Nephron (organoid): ENCODE measurements at regions not wholly inside any gene's neighbourhood (a gene's known extent, or its start where the extent isn't known, plus 50 kb on each side); places are given as distances from the start of the nearest gene placed in this dataset.

ENCODE experiments used
- H3K27ac Mint-ChIP-seq, 3 experiments: 2 replicates each; pipeline ENCODE4 v1.8.0; 2020; ENCODE audit warnings: mixed read lengths in 3 of 3, mild to moderate bottlenecking in 2 of 3, moderate library complexity in 1 of 3
- H3K27me3 Mint-ChIP-seq: 2 replicates; pipeline ENCODE4 v1.8.0; 2021; ENCODE audit warnings: low read depth, mild to moderate bottlenecking, moderate library complexity, mixed read lengths
- H3K36me3 Mint-ChIP-seq: 2 replicates; pipeline ENCODE4 v1.8.0; 2020; ENCODE audit warnings: low read depth, mixed read lengths
- H3K4me1 Mint-ChIP-seq: 2 replicates; pipeline ENCODE4 v1.8.0; 2020; ENCODE audit warnings: mixed read lengths
- H3K4me3 Mint-ChIP-seq, 3 experiments: 2 replicates each; pipeline ENCODE4 v1.8.0; 2020; ENCODE audit warnings: mild to moderate bottlenecking in 3 of 3, mixed read lengths in 3 of 3, moderate library complexity in 2 of 3
- H3K9me3 Mint-ChIP-seq: 2 replicates; pipeline ENCODE4 v1.8.0; 2020; ENCODE audit warnings: mixed read lengths
- TF ChIP-seq, protein P1 (sequence below), 3 experiments: fragments of 200-600 bp; sonication (generic); IDR thresholded peaks; one replicate each; pipeline ENCODE4 v1.5.0; 2021; ENCODE audit warnings: antibody characterized with exemption in 3 of 3; ENCODE audit not compliant: unreplicated experiment in 3 of 3

DNA sequence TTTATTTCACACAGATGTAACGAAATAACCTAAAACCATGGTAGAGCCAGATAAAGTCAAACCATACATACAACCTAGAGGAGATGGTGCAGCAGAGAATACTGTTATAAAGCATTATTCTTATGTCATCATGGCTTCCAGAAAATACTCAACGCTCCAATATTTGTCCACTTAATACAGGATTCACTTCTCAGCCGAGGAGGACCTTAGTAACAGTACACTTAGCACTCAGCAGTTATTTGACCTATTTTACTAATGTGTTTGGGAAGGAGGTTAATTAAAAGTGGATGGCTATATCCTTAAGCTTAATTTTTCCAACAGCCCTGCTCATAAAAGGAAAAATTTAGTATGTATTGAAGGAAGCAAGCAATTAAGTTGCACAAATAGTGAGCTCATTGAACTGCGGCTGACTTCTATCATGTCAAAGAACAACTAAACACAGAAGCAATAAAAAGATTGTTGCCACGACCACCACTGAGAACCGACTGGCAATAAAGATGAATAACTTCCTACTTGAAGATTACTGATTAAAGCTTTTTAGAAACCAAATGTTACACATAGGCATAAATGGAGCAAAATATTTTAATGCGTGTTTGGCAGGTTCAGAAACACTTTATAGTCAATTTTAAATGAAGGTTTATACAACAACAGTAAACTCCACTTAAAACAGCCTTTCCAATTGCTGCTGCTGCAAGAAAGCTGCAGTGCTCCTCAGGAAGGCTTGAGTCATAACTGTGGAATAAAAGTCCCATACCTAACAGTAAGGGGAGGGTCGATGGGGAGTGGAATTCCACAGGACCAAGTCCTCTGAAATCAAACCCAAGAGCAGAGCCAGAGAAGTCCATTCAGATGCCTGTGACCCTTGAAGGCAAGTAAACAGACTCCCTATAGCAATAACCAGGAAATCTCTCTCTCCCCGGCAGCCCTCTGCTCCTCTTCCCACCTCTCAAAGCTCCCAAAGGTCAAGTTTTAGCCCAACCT is 218.9 kb upstream of the CDKN3 start:
- no peaks in the 10 kb centered on the region for H3K9me3 Mint-ChIP-seq
- no peaks in the 10 kb centered on the region for H3K36me3 Mint-ChIP-seq
- TF ChIP-seq, protein P1, sequence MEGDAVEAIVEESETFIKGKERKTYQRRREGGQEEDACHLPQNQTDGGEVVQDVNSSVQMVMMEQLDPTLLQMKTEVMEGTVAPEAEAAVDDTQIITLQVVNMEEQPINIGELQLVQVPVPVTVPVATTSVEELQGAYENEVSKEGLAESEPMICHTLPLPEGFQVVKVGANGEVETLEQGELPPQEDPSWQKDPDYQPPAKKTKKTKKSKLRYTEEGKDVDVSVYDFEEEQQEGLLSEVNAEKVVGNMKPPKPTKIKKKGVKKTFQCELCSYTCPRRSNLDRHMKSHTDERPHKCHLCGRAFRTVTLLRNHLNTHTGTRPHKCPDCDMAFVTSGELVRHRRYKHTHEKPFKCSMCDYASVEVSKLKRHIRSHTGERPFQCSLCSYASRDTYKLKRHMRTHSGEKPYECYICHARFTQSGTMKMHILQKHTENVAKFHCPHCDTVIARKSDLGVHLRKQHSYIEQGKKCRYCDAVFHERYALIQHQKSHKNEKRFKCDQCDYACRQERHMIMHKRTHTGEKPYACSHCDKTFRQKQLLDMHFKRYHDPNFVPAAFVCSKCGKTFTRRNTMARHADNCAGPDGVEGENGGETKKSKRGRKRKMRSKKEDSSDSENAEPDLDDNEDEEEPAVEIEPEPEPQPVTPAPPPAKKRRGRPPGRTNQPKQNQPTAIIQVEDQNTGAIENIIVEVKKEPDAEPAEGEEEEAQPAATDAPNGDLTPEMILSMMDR (IDR thresholded peaks at IDR 0.05; ENCODE audit: unreplicated experiment in 3 of 3), result no peak
- H3K4me3 Mint-ChIP-seq, result peak overlapping the region in 1 of 3 experiments; percentile 2
- H3K27ac Mint-ChIP-seq, result peak overlapping the region; percentile 41 to 80 (median 67)
- peaks cover 4% of the 10 kb centered on the region for H3K27me3 Mint-ChIP-seq
- peaks cover 48% of the 10 kb centered on the region for H3K4me1 Mint-ChIP-seq

DNA sequence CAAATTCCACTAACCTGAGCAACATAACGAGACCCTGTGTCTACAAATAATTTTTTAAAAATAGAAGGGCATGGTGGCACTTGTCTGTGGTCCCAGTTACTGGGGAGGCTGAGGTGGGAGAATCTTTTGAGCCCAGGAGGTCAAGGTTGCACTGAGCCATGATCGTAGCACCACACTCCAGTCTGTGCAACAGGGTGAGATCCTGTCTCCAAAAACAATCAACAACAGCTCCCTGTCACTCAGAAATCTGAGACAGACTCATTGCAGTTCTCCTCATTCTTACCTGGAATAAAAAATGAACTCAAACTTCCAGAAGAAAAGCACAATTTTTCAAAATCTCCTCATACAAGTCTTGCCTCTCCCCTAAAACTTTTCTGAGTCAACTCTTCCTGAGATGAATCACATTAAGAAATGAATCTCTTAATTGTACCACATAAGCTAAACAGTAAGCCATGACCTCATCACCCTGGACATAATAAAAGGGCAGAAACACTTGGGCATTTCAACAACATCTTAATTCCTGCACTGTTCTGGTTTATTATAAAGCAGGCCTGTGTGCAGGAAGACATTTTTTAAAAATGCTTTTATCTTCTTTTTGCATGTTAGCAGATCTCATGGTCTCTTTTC is 214.3 kb upstream of the CDKN3 start:
- H3K4me3 Mint-ChIP-seq, result no peak overlapping the region
- peaks cover 8% of the 10 kb centered on the region for H3K27me3 Mint-ChIP-seq
- TF ChIP-seq, protein P1 (IDR thresholded peaks at IDR 0.05; ENCODE audit: unreplicated experiment in 3 of 3), result no peak
- H3K9me3 Mint-ChIP-seq, result no peaks in the 10 kb centered on the region
- no peaks in the 10 kb centered on the region for H3K36me3 Mint-ChIP-seq
- no peak overlapping the region for H3K27ac Mint-ChIP-seq
- peaks cover 25% of the 10 kb centered on the region for H3K4me1 Mint-ChIP-seq

DNA sequence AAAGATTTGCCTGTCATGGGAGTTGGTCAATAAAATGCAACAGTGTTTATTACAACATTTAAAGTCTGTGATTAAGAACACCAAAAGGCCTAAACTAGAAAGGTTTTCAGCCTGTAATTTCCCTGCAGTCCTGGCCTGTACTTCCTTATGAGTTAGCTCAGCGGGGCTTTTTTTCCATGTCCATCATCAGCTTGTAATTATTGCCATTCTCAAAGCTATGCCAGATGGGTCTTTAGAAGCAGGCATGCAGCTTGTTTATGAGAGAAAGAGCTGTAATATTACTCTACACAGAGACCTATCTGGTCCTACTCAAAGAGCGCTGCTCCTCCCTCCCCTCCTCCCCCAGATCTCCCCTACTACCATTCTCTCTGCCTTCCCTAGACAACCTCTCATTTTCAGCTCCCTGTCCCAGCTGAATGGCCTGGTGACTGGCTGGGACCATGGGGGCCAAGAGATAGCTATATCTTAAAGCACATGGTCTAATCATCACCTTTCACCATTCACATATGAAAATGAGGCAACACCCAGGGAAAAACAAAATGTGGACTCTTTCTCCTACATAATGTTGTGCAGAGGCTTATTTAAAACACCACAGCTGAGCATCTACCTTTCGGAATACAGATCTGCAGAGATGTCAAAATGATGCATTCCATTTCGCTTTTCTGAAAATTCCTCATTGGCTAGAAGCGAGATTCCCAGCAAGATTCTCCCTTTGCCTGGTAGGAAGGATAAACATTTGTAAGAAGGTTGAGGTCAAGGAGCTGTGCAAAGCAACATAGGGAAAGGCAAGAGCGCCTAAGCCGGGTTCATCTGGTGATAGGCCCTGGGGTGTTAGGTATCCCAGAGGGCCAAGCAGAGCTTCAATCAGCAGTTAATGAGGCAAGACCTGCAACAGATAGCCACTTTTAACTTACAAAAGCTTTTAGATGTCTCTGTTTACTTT is 209.7 kb upstream of the CDKN3 start:
- no peak overlapping the region for H3K4me3 Mint-ChIP-seq
- TF ChIP-seq, protein P1 (IDR thresholded peaks at IDR 0.05; ENCODE audit: unreplicated experiment in 3 of 3), result no peak
- no peaks in the 10 kb centered on the region for H3K36me3 Mint-ChIP-seq
- peaks cover 3% of the 10 kb centered on the region for H3K27me3 Mint-ChIP-seq
- H3K9me3 Mint-ChIP-seq, result no peaks in the 10 kb centered on the region
- peaks cover 17% of the 10 kb centered on the region for H3K4me1 Mint-ChIP-seq
- H3K27ac Mint-ChIP-seq, result peak overlapping the region in 1 of 3 experiments; percentile 22

DNA sequence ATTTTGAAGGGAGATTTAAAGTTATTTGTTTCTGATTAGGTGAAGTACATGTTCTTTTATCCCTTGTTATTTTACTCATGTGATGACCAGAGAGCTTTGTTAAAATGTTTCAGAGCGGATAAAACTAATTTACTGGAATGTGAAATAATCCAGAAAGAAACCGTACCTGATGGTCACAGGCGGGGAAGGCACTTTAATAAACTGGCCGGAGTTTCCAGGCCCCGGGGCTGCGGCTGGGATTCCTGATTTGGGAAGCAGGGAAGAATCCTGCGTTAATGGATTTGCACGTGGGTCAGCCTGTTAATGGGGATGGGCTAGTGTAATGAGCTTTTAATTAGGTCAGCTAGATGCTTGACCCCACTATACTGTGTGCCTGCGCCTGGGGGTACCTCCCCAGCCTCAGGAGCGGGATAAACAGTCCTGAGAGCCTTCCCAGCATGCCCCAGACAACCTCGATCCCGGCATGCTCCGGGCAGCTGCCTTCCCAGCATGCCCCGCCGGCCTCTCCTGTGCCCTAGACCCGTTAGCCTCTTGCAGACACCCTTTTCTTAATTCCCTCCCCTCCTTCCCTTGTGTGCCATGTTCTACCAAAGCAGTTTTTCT is 208.6 kb upstream of the CDKN3 start:
- H3K4me3 Mint-ChIP-seq, result no peak overlapping the region
- H3K27me3 Mint-ChIP-seq, result peaks cover 3% of the 10 kb centered on the region
- TF ChIP-seq, protein P1 (IDR thresholded peaks at IDR 0.05; ENCODE audit: unreplicated experiment in 3 of 3), result no peak
- H3K9me3 Mint-ChIP-seq, result no peaks in the 10 kb centered on the region
- H3K27ac Mint-ChIP-seq, result peak overlapping the region in 1 of 3 experiments; percentile 50
- no peaks in the 10 kb centered on the region for H3K36me3 Mint-ChIP-seq
- peaks cover 12% of the 10 kb centered on the region for H3K4me1 Mint-ChIP-seq

DNA sequence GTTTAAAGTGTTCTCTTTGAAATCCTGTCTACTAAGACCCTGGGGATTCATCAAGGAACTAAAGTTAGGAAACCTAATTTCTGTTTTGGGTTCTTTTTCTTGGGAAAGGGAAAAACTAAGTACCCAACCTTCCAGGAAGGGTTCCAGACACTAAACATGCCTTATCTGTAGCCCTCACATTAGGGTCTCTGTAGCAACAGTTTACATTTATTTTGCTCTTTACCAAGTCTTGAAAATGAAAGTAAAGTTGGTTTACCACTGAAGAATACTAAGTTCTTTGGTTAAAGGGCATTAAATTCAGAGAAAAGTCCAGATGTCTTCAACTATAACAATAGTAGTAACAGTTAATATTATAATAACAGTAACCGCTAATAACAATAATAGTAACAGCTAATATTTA is 207.5 kb upstream of the CDKN3 start:
- Mint-ChIP-seq H3K27me3 (peaks cover 3% of the 10 kb centered on the region), H3K36me3 (no peaks in the 10 kb centered on the region), H3K27ac (no peak overlapping the region), H3K9me3 (no peaks in the 10 kb centered on the region), H3K4me1 (peaks cover 15% of the 10 kb centered on the region), H3K4me3 (no peak overlapping the region)
- TF ChIP-seq, protein P1 (IDR thresholded peaks at IDR 0.05; ENCODE audit: unreplicated experiment in 3 of 3), result no peak
